Prostate gland (tissue), 2 donors: ENCODE measurements at regions not wholly inside any gene's neighbourhood (a gene's known extent, or its start where the extent isn't known, plus 50 kb on each side); places are given as distances from the start of the nearest gene placed in this dataset.
"Not testable (repeated sequence)": the region's sequence is repeated elsewhere in the genome, so short reads cannot be mapped to it uniquely, and the experiment has no call there.

Source experiments
- DNase-seq: peaks from one replicate; pipeline ENCODE4 v3.0.0-alpha.2; 2019; ENCODE audit warnings: low spot score
- H3K27ac ChIP-seq, 2 donors: fragments of 200-600 bp; sonication (generic); 2 replicates each; pipeline ENCODE4 v1.5.1; 2017 to 2019
- H3K27me3 ChIP-seq: fragments of 200-600 bp; sonication (generic); replicated peaks from 2 replicates; pipeline ENCODE4 v1.5.1; 2019; ENCODE audit not compliant: insufficient read depth
- H3K36me3 ChIP-seq, 2 donors: fragments of 200-600 bp; sonication (generic); 1 replicate in 1 of 2; 2 replicates in 1 of 2; pipeline versions ENCODE4 v1.5.1 to v1.8.1; 2017 to 2019
- H3K4me1 ChIP-seq: fragments of 200-600 bp; sonication (generic); replicated peaks from 2 replicates; pipeline ENCODE4 v1.5.1; 2019
- H3K4me3 ChIP-seq, 2 donors: fragments of 200-600 bp; sonication (generic); 2 replicates each; pipeline ENCODE4 v1.5.1; 2017 to 2019
- H3K9me3 ChIP-seq: fragments of 200-600 bp; sonication (generic); 2 replicates; pipeline ENCODE4 v1.5.1; 2017
- CTCF ChIP-seq, 4 experiments: fragments of 200-600 bp in 2 of 4; fragments of 450-650 bp in 2 of 4; sonication (generic) in 2 of 4; IDR thresholded peaks; 1 replicate in 3 of 4; 2 replicates in 1 of 4; pipeline ENCODE4 v1.5.1; 2016 to 2019; ENCODE audit warnings: antibody characterized with exemption in 4 of 4, mild to moderate bottlenecking in 2 of 4, moderate library complexity in 2 of 4
- POLR2A ChIP-seq: fragments of 450-650 bp; IDR thresholded peaks from one replicate; pipeline ENCODE4 v1.6.1; 2016; ENCODE audit warnings: antibody characterized with exemption, mild to moderate bottlenecking
- POLR2AphosphoS5 ChIP-seq: sonication (generic); formaldehyde crosslinking; IDR thresholded peaks from one replicate; pipeline ENCODE4 v1.6.1; 2017; ENCODE audit warnings: antibody characterized with exemption
- WGBS: methylation state at CpG from one replicate; pipeline ENCODE4 v1.1.5; 2018; 5-methylcytosine and 5-hydroxymethylcytosine counted together
- intact Hi-C: fragments of 100-400 bp; cut with DNase I; formaldehyde crosslinking; loops from one replicate; pipeline ENCODE4 v1.14.2; 2022

- no peaks in the 10 kb centered on the region for H3K27me3 ChIP-seq
- intact Hi-C loops = no loop called here
- H3K36me3 ChIP-seq = no peaks in the 10 kb centered on the region
- WGBS = 55% methylated on average over 3 of the region's 3 CpGs
- DNase-seq = no peak
- H3K4me1 ChIP-seq = no peaks in the 10 kb centered on the region
- TF ChIP-seq CTCF (IDR thresholded peaks at IDR 0.05) = no peak
- TF ChIP-seq POLR2A = no peak
- TF ChIP-seq POLR2AphosphoS5 = no peak
- H3K4me3 ChIP-seq = no peak overlapping the region
- no peaks in the 10 kb centered on the region for H3K9me3 ChIP-seq
- H3K27ac ChIP-seq = no peak overlapping the region
Measured at GRCh38 chr1:37197411-37197810, 163.1 kb upstream of the GRIK3 start.

- H3K4me3 ChIP-seq, H3K27ac ChIP-seq, H3K27me3 ChIP-seq, H3K4me1 ChIP-seq, H3K36me3 ChIP-seq, intact Hi-C loops, H3K9me3 ChIP-seq, DNase-seq: not testable (repeated sequence)
- WGBS = 35% methylated on average over 5 of the region's 5 CpGs
Measured at GRCh38 chr1:37214305-37214704, 180.0 kb upstream of the GRIK3 start.

GRCh38 chr1:37233606-37234005 lies 199.3 kb upstream of the GRIK3 start:
- Histone ChIP-seq H3K4me3 (no peak overlapping the region), H3K9me3 (no peaks in the 10 kb centered on the region), H3K27ac (no peak overlapping the region), H3K4me1 (no peaks in the 10 kb centered on the region), H3K36me3 (no peaks in the 10 kb centered on the region), H3K27me3 (no peaks in the 10 kb centered on the region)
- intact Hi-C loops = no loop called here
- no peak for DNase-seq
- TF ChIP-seq POLR2A = no peak
- no peak for TF ChIP-seq POLR2AphosphoS5
- no peak for TF ChIP-seq CTCF (IDR thresholded peaks at IDR 0.05)
- 97% methylated on average over 2 of the region's 2 CpGs for WGBS

DNA sequence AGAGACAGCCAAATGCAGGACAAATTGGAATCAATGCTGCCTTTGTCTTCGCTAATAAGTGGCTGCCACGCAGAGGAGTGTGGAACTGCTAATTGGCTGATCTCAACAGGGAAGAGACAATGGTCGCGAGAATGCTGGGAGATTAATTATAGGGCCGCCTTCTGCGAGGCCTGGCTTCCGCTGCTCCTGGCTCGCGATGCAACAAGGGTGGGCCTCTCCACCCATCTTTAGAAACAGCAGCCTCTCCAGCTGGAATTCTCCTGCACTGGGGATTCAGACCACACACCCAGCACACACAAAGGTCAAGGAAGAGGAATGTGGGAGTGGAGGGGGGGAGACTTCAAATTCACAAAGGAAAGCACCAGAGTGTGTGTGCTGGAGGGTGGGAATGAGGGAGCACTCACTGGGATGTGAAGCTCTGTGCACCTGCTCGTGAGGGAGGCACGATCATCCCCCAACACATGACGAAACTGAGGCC lies 200.7 kb upstream of the GRIK3 start:
- Histone ChIP-seq H3K36me3 (no peaks in the 10 kb centered on the region), H3K4me3 (no peak overlapping the region), H3K27ac (no peak overlapping the region), H3K4me1 (no peaks in the 10 kb centered on the region), H3K27me3 (peaks cover 2% of the 10 kb centered on the region), H3K9me3 (no peaks in the 10 kb centered on the region)
- WGBS = 24% methylated on average over 12 of the region's 12 CpGs
- DNase-seq = no peak
- intact Hi-C loops = no loop called here
- no peak for TF ChIP-seq POLR2A
- no peak for TF ChIP-seq CTCF (IDR thresholded peaks at IDR 0.05)
- no peak for TF ChIP-seq POLR2AphosphoS5

GRCh38 chr1:37237948-37238347 lies 203.6 kb upstream of the GRIK3 start:
- no peak for DNase-seq
- Histone ChIP-seq H3K27me3 (peaks cover 4% of the 10 kb centered on the region), H3K36me3 (no peaks in the 10 kb centered on the region), H3K4me1 (no peaks in the 10 kb centered on the region), H3K4me3 (no peak overlapping the region), H3K27ac (no peak overlapping the region), H3K9me3 (no peaks in the 10 kb centered on the region)
- intact Hi-C loops = no loop called here
- WGBS = 55% methylated on average over 2 of the region's 2 CpGs
- TF ChIP-seq POLR2A (no peak), POLR2AphosphoS5 (no peak), CTCF (IDR thresholded peaks at IDR 0.05) (no peak)
